Heart right ventricle (tissue), 16 donors: ENCODE measurements at regions not wholly inside any gene's neighbourhood (a gene's known extent, or its start where the extent isn't known, plus 50 kb on each side); places are given as distances from the start of the nearest gene placed in this dataset.
A peak's percentile ranks its signal among the peaks of the same experiment; 100 is the strongest.

Experiments used
- ATAC-seq, 8 donors: fragments of 200-7000 bp; cut with Tn5 transposase; one replicate each; pipeline ENCODE4 v1.9.1; 2020; ENCODE audit warnings: mild to moderate bottlenecking in 8 of 8, moderate library complexity in 8 of 8, moderate number of reproducible peaks in 1 of 8
- DNase-seq, 2 donors: peaks; one replicate each; pipeline ENCODE4 v3.0.0-alpha.2; 2020
- H3K27ac ChIP-seq, 10 donors: fragments of 200-600 bp; sonication (generic) in 2 of 10; one replicate each; pipeline versions ENCODE4 v1.5.0 to v1.8.0; 2020 to 2022; ENCODE audit warnings: mild to moderate bottlenecking in 3 of 10
- H3K27me3 ChIP-seq, 7 donors: fragments of 200-600 bp; one replicate each; pipeline ENCODE4 v1.8.0; 2021 to 2022; ENCODE audit warnings: mild to moderate bottlenecking in 2 of 7
- H3K36me3 ChIP-seq, 9 donors: fragments of 200-600 bp; sonication (generic) in 1 of 9; one replicate each; pipeline versions ENCODE4 v1.5.0 to v1.8.0; 2020 to 2022; ENCODE audit warnings: mild to moderate bottlenecking in 2 of 9
- H3K4me1 ChIP-seq, 9 donors: fragments of 200-600 bp; sonication (generic) in 1 of 9; one replicate each; pipeline versions ENCODE4 v1.5.0 to v1.8.0; 2020 to 2022; ENCODE audit warnings: mild to moderate bottlenecking in 4 of 9
- H3K4me3 ChIP-seq, 10 donors: fragments of 200-600 bp; sonication (generic) in 2 of 10; one replicate each; pipeline versions ENCODE4 v1.5.0 to v1.8.0; 2020 to 2022; ENCODE audit warnings: mild to moderate bottlenecking in 7 of 10, moderate library complexity in 2 of 10
- H3K9me3 ChIP-seq, 11 donors: fragments of 200-600 bp in 10 of 11; sonication (generic) in 2 of 11; one replicate each; pipeline versions ENCODE4 v1.5.0 to v1.8.0; 2013 to 2022; ENCODE audit warnings: mild to moderate bottlenecking in 2 of 11, control low read depth in 1 of 11, moderate library complexity in 1 of 11
- CTCF ChIP-seq, 9 donors: fragments of 200-600 bp; sonication (generic) in 2 of 9; IDR thresholded peaks; one replicate each; pipeline versions ENCODE4 v1.5.0 to v1.8.0; 2021 to 2022; ENCODE audit warnings: antibody characterized with exemption in 9 of 9, mild to moderate bottlenecking in 5 of 9, moderate library complexity in 1 of 9
- WGBS, 2 donors: extraction: QIAGEN DNeasy Blood & Tissue Kit; methylation state at CpG; one replicate each; pipeline ENCODE4 v1.1.7; 2013; ENCODE audit warnings: inconsistent platforms in 1 of 2; 5-methylcytosine and 5-hydroxymethylcytosine counted together
- intact Hi-C, 10 donors: fragments of 100-400 bp; cut with DNase I; formaldehyde crosslinking; loops; one replicate each; pipeline versions ENCODE4 v1.11.1 to v1.14.2; 2022
- donor health status: Arrhythmogenic right ventricular cardiomyopathy.
- donor health status: ischemic (EF 13 %, LVEDD 7.1; RV severe dilation, severe dysfunction).
- donor health status: healthy with polysubstance abuse.
- donor health status: DM: no; HTN: yes; CAD: no.
- donor health status: DM: no; HTN: no; CAD: no.
- donor health status: ischemic (EF 25% LVEDD 6.9; RV normal size, moderate dysfunction).
- donor health status: ischemic (EF 25% LVEDD 5.7; RV mildly dilated, moderate dysfunction).
- donor health status: healthy.
- donor health status: DM: yes; HTN: yes; CAD: no.
- donor health status: Ischemic cardiomyopathy.
- donor health status: ischemic (EF 35%, LVEDD 5.7; RV mildly dilated, moderate dysfunction).
- donor health status: nonischemic (EF 11% LVEDD 7.7; RV severe dilation, severe dysfunction).
- donor health status: DM: yes; HTN: yes; CAD: no.
- donor health status: PGD.
- donor health status: ischemic (EF 29% LVEDD 5.4; RV normal size, mild dysfunction).
- donor health status: nonischemic (EF 23%, LVEDD 6.1; RV moderate dilation, normal function).

- Histone ChIP-seq H3K9me3 (peaks cover 0 to 5% (median 0%) of the 10 kb centered on the region in 11 donors), H3K36me3 (no peaks in the 10 kb centered on the region), H3K4me1 (peaks cover 0 to 19% (median 11%) of the 10 kb centered on the region in 9 donors), H3K4me3 (no peak overlapping the region), H3K27ac (peak overlapping the region in 8 of 10 donors; percentile 7 to 85 (median 70)), H3K27me3 (no peaks in the 10 kb centered on the region)
- intact Hi-C loops = loop anchor here in 8 of 10 donors (5.0 to 10.0 kb wide), 7 partner anchors 102 to 258 kb away; partner anchors contain the start of gene IVNS1ABP (in 1 of the 8)
- ATAC-seq (peak; percentile 74 to 89 (median 86)), DNase-seq (peak; percentile 15 to 57)
- 42 to 56% methylated on average over 5 of the region's 5 CpGs for WGBS, 2 donors
- peak in 3 of 9 donors; percentile 13 to 37 (median 26) for TF ChIP-seq CTCF (IDR thresholded peaks at IDR 0.05)
Observed at GRCh38 chr1:185426848-185427247, 109.8 kb upstream of the IVNS1ABP start.

GRCh38 chr1:185425163-185425562, 108.1 kb upstream of the IVNS1ABP start:
- Histone ChIP-seq H3K9me3 (peaks cover 0 to 5% (median 0%) of the 10 kb centered on the region in 11 donors), H3K27me3 (no peaks in the 10 kb centered on the region), H3K27ac (no peak overlapping the region), H3K4me1 (peaks cover 0 to 20% (median 11%) of the 10 kb centered on the region in 9 donors), H3K36me3 (no peaks in the 10 kb centered on the region), H3K4me3 (no peak overlapping the region)
- intact Hi-C loops = loop anchor here in 8 of 10 donors (5.0 to 10.0 kb wide), 7 partner anchors 100 to 260 kb away; partner anchors contain the start of gene IVNS1ABP (in 1 of the 8)
- 97% methylated on average over 3 of the region's 3 CpGs for WGBS, 2 donors
- no peak for TF ChIP-seq CTCF (IDR thresholded peaks at IDR 0.05)
- ATAC-seq (no peak), DNase-seq (no peak)

- H3K4me3 ChIP-seq = no peak overlapping the region
- no peaks in the 10 kb centered on the region for H3K9me3 ChIP-seq
- TF ChIP-seq CTCF (IDR thresholded peaks at IDR 0.05) = no peak
- DNase-seq (no peak), ATAC-seq (no peak)
- intact Hi-C loops = loop anchor here in 6 of 10 donors (5.0 to 10.0 kb wide), 5 partner anchors 97 to 263 kb away; no protein-coding TSS in a partner anchor
- H3K4me1 ChIP-seq = peaks cover 0 to 8% (median 4%) of the 10 kb centered on the region in 9 donors
- 66 to 69% methylated on average over 3 of the region's 3 CpGs for WGBS, 2 donors
- H3K27me3 ChIP-seq = no peaks in the 10 kb centered on the region
- H3K27ac ChIP-seq = peak overlapping the region in 2 of 10 donors; percentile 62 to 86
- H3K36me3 ChIP-seq = no peaks in the 10 kb centered on the region
Observed at GRCh38 chr1:185421485-185422107, 104.6 kb upstream of the IVNS1ABP start.

- no peaks in the 10 kb centered on the region for H3K27me3 ChIP-seq
- no peak for TF ChIP-seq CTCF (IDR thresholded peaks at IDR 0.05)
- peaks cover 0 to 8% (median 0%) of the 10 kb centered on the region in 9 donors for H3K4me1 ChIP-seq
- intact Hi-C loops = loop anchor here in 6 of 10 donors (5.0 to 10.0 kb wide), 5 partner anchors 96 to 264 kb away; no protein-coding TSS in a partner anchor
- no peaks in the 10 kb centered on the region for H3K9me3 ChIP-seq
- ATAC-seq (peak in 2 of 8 donors; percentile 33 to 46), DNase-seq (no peak)
- H3K36me3 ChIP-seq = no peaks in the 10 kb centered on the region
- peak overlapping the region in 2 of 10 donors; percentile 62 to 86 for H3K27ac ChIP-seq
- H3K4me3 ChIP-seq = no peak overlapping the region
Observed at GRCh38 chr1:185420588-185421081, 103.6 kb upstream of the IVNS1ABP start.
